KMS-11 (cell line): ENCODE measurements at regions not wholly inside any gene's neighbourhood (a gene's known extent, or its start where the extent isn't known, plus 50 kb on each side); places are given as distances from the start of the nearest gene placed in this dataset.

Experiments used
- H2AFZ ChIP-seq: fragments of 200-600 bp; sonication (generic); 2 replicates; pipeline ENCODE4 v1.6.1; 2016; ENCODE audit warnings: antibody characterized with exemption, mixed run types, low read depth
- H3K27ac ChIP-seq: fragments of 200-600 bp; sonication (generic); 2 replicates; pipeline ENCODE4 v1.6.1; 2016; ENCODE audit warnings: mild to moderate bottlenecking, mixed run types
- H3K27me3 ChIP-seq: fragments of 200-600 bp; sonication (generic); 2 replicates; pipeline ENCODE4 v1.6.1; 2017; ENCODE audit warnings: mild to moderate bottlenecking, low read depth, mixed run types, moderate library complexity; ENCODE audit not compliant: insufficient read depth
- H3K36me3 ChIP-seq: fragments of 200-600 bp; sonication (generic); 2 replicates; pipeline ENCODE4 v1.6.1; 2017; ENCODE audit warnings: mild to moderate bottlenecking, mixed run types; ENCODE audit not compliant: insufficient read depth
- H3K4me1 ChIP-seq: fragments of 200-600 bp; sonication (generic); 2 replicates; pipeline ENCODE4 v1.6.1; 2016; ENCODE audit warnings: mild to moderate bottlenecking, low read depth, mixed run types; ENCODE audit not compliant: poor library complexity, severe bottlenecking
- H3K4me2 ChIP-seq: fragments of 200-600 bp; sonication (generic); 2 replicates; pipeline ENCODE4 v1.7.0; 2016; ENCODE audit warnings: mild to moderate bottlenecking, mixed run types
- H3K4me3 ChIP-seq: fragments of 200-600 bp; sonication (generic); IDR thresholded peaks from 2 replicates; pipeline ENCODE4 v1.6.1; 2017; ENCODE audit warnings: low read depth, low read length, mixed read lengths; ENCODE audit not compliant: insufficient read depth
- H3K79me2 ChIP-seq: fragments of 200-600 bp; sonication (generic); 2 replicates; pipeline ENCODE4 v1.6.1; 2016; ENCODE audit warnings: low read depth, mixed run types; ENCODE audit not compliant: insufficient read depth
- H3K9ac ChIP-seq: fragments of 200-600 bp; sonication (generic); 2 replicates; pipeline ENCODE4 v1.6.1; 2016; ENCODE audit warnings: mild to moderate bottlenecking, mixed run types
- H4K20me1 ChIP-seq: fragments of 200-600 bp; sonication (generic); 2 replicates; pipeline ENCODE4 v1.6.1; 2016; ENCODE audit warnings: mild to moderate bottlenecking, mixed run types; ENCODE audit not compliant: insufficient read depth
- CTCF ChIP-seq: fragments of 200-600 bp; sonication (generic); conservative IDR thresholded peaks from 2 replicates; pipeline ENCODE4 v1.6.1; 2017; ENCODE audit warnings: low read depth, mild to moderate bottlenecking, antibody characterized with exemption, low read length, moderate library complexity, mixed read lengths

- H3K9ac ChIP-seq: no peak overlapping the region
- no peak overlapping the region for H3K27ac ChIP-seq
- no peak overlapping the region for H3K4me2 ChIP-seq
- no peaks in the 10 kb centered on the region for H4K20me1 ChIP-seq
- H3K36me3 ChIP-seq: no peaks in the 10 kb centered on the region
- H3K27me3 ChIP-seq: no peaks in the 10 kb centered on the region
- no peaks in the 10 kb centered on the region for H3K79me2 ChIP-seq
- TF ChIP-seq CTCF: no peak
- H3K4me3 ChIP-seq: no peak overlapping the region
- no peaks in the 10 kb centered on the region for H3K4me1 ChIP-seq
- no peak overlapping the region for H2AFZ ChIP-seq
Measured at GRCh38 chr12:75748136-75748535, 236.7 kb upstream of the KRR1 start.

GRCh38 chr12:75747572-75748021, 236.2 kb upstream of the KRR1 start:
- Histone ChIP-seq H3K4me1 (no peaks in the 10 kb centered on the region), H3K27me3 (no peaks in the 10 kb centered on the region), H3K79me2 (no peaks in the 10 kb centered on the region), H2AFZ (no peak overlapping the region), H3K9ac (no peak overlapping the region), H3K4me2 (no peak overlapping the region), H3K4me3 (no peak overlapping the region), H3K27ac (no peak overlapping the region), H3K36me3 (no peaks in the 10 kb centered on the region), H4K20me1 (no peaks in the 10 kb centered on the region)
- no peak for TF ChIP-seq CTCF

- Histone ChIP-seq H3K27ac (no peak overlapping the region), H3K27me3 (no peaks in the 10 kb centered on the region), H2AFZ (no peak overlapping the region), H3K79me2 (no peaks in the 10 kb centered on the region), H3K9ac (no peak overlapping the region), H4K20me1 (no peaks in the 10 kb centered on the region), H3K36me3 (no peaks in the 10 kb centered on the region), H3K4me3 (no peak overlapping the region), H3K4me1 (no peaks in the 10 kb centered on the region), H3K4me2 (no peak overlapping the region)
- TF ChIP-seq CTCF: no peak
Measured at GRCh38 chr12:75746621-75747020, 235.2 kb upstream of the KRR1 start.

- Histone ChIP-seq H3K9ac (no peak overlapping the region), H4K20me1 (no peaks in the 10 kb centered on the region), H3K4me1 (no peaks in the 10 kb centered on the region), H3K36me3 (no peaks in the 10 kb centered on the region), H3K79me2 (no peaks in the 10 kb centered on the region), H2AFZ (no peak overlapping the region), H3K4me2 (no peak overlapping the region), H3K4me3 (no peak overlapping the region), H3K27me3 (no peaks in the 10 kb centered on the region), H3K27ac (no peak overlapping the region)
- no peak for TF ChIP-seq CTCF
Measured at GRCh38 chr12:75744607-75745256, 233.3 kb upstream of the KRR1 start.
